ENCODE measurements at regions not wholly inside any gene's neighbourhood (a gene's known extent, or its start where the extent isn't known, plus 50 kb on each side); places are given as distances from the start of the nearest gene placed in this dataset.

GRCh38 chr7:98565103-98565502 is 52.0 kb upstream of the NPTX2 start:
- H3K27me3 Mint-ChIP-seq = no peaks in the 10 kb centered on the region
- ChIA-PET POLR2A (no interaction called here), CTCF (no interaction called here)
- H3K9me3 Mint-ChIP-seq = peaks cover 9% of the 10 kb centered on the region
- no peak overlapping the region for H3K4me3 Mint-ChIP-seq
- DNase-seq = no peak
- H3K27ac Mint-ChIP-seq = no peak overlapping the region
- no peaks in the 10 kb centered on the region for H3K36me3 Mint-ChIP-seq (ENCODE audit: low read depth)
- no peaks in the 10 kb centered on the region for H3K4me1 Mint-ChIP-seq

- Mint-ChIP-seq H3K27me3 (no peaks in the 10 kb centered on the region), H3K36me3 (ENCODE audit: low read depth) (no peaks in the 10 kb centered on the region), H3K27ac (no peak overlapping the region), H3K4me1 (no peaks in the 10 kb centered on the region), H3K4me3 (no peak overlapping the region), H3K9me3 (peaks cover 9% of the 10 kb centered on the region)
- ChIA-PET CTCF (no interaction called here), POLR2A (no interaction called here)
- DNase-seq = no peak
Measured at GRCh38 chr7:98562871-98563495, 54.1 kb upstream of the NPTX2 start.

- POLR2A ChIA-PET = no interaction called here
- Mint-ChIP-seq H3K27me3 (no peaks in the 10 kb centered on the region), H3K4me3 (no peak overlapping the region), H3K9me3 (peaks cover 9% of the 10 kb centered on the region), H3K36me3 (ENCODE audit: low read depth) (no peaks in the 10 kb centered on the region), H3K27ac (no peak overlapping the region), H3K4me1 (no peaks in the 10 kb centered on the region)
- CTCF ChIA-PET = no interaction called here
- no peak for DNase-seq
Measured at GRCh38 chr7:98562381-98562823, 54.7 kb upstream of the NPTX2 start.

GRCh38 chr7:98559958-98560357 is 57.1 kb upstream of the NPTX2 start:
- Mint-ChIP-seq H3K36me3 (ENCODE audit: low read depth) (no peaks in the 10 kb centered on the region), H3K9me3 (peaks cover 10% of the 10 kb centered on the region), H3K27me3 (no peaks in the 10 kb centered on the region), H3K27ac (no peak overlapping the region), H3K4me3 (no peak overlapping the region), H3K4me1 (no peaks in the 10 kb centered on the region)
- CTCF ChIA-PET = no interaction called here
- DNase-seq = no peak
- POLR2A ChIA-PET = no interaction called here

GRCh38 chr7:98559219-98559618 is 57.9 kb upstream of the NPTX2 start:
- DNase-seq = no peak

GRCh38 chr7:98557538-98558031 is 59.5 kb upstream of the NPTX2 start:
- no peaks in the 10 kb centered on the region for H3K36me3 Mint-ChIP-seq (ENCODE audit: low read depth)
- peaks cover 6% of the 10 kb centered on the region for H3K9me3 Mint-ChIP-seq
- H3K4me1 Mint-ChIP-seq = no peaks in the 10 kb centered on the region
- H3K27ac Mint-ChIP-seq = no peak overlapping the region
- ChIA-PET POLR2A (no interaction called here), CTCF (no interaction called here)
- H3K27me3 Mint-ChIP-seq = no peaks in the 10 kb centered on the region
- no peak for DNase-seq
- H3K4me3 Mint-ChIP-seq = no peak overlapping the region

More at GRCh38 chr7:98559219-98559618, 57.9 kb upstream of the NPTX2 start:
- Mint-ChIP-seq H3K36me3 (ENCODE audit: low read depth) (no peaks in the 10 kb centered on the region), H3K9me3 (peaks cover 7% of the 10 kb centered on the region), H3K4me1 (no peaks in the 10 kb centered on the region), H3K27ac (no peak overlapping the region), H3K4me3 (no peak overlapping the region), H3K27me3 (no peaks in the 10 kb centered on the region)
- ChIA-PET CTCF (no interaction called here), POLR2A (no interaction called here)

GRCh38 chr7:98556288-98556687 is 60.8 kb upstream of the NPTX2 start:
- ChIA-PET POLR2A (no interaction called here), CTCF (no interaction called here)
- Mint-ChIP-seq H3K4me1 (no peaks in the 10 kb centered on the region), H3K27me3 (no peaks in the 10 kb centered on the region), H3K9me3 (peaks cover 13% of the 10 kb centered on the region), H3K36me3 (ENCODE audit: low read depth) (no peaks in the 10 kb centered on the region), H3K4me3 (no peak overlapping the region), H3K27ac (no peak overlapping the region)
- DNase-seq = no peak

- Mint-ChIP-seq H3K4me1 (no peaks in the 10 kb centered on the region), H3K27ac (no peak overlapping the region), H3K27me3 (no peaks in the 10 kb centered on the region), H3K4me3 (no peak overlapping the region), H3K9me3 (peaks cover 13% of the 10 kb centered on the region), H3K36me3 (ENCODE audit: low read depth) (no peaks in the 10 kb centered on the region)
- ChIA-PET CTCF (no interaction called here), POLR2A (no interaction called here)
- DNase-seq = no peak
Measured at GRCh38 chr7:98555403-98555802, 61.7 kb upstream of the NPTX2 start.

GRCh38 chr7:98553666-98554065 is 63.4 kb upstream of the NPTX2 start:
- CTCF ChIA-PET = no interaction called here
- Mint-ChIP-seq H3K4me3 (no peak overlapping the region), H3K27me3 (no peaks in the 10 kb centered on the region), H3K9me3 (peaks cover 16% of the 10 kb centered on the region), H3K4me1 (no peaks in the 10 kb centered on the region), H3K36me3 (ENCODE audit: low read depth) (no peaks in the 10 kb centered on the region), H3K27ac (no peak overlapping the region)
- DNase-seq = no peak
- POLR2A ChIA-PET = interaction anchor here (0.6 kb wide), 1 partner anchor 611 kb away, joined by 3 read pairs; no protein-coding TSS in a partner anchor

GRCh38 chr7:98551611-98552273 is 65.3 kb upstream of the NPTX2 start:
- CTCF ChIA-PET = no interaction called here
- no peaks in the 10 kb centered on the region for H3K27me3 Mint-ChIP-seq
- no peaks in the 10 kb centered on the region for H3K36me3 Mint-ChIP-seq (ENCODE audit: low read depth)
- H3K4me1 Mint-ChIP-seq = no peaks in the 10 kb centered on the region
- no peak overlapping the region for H3K4me3 Mint-ChIP-seq
- no peak overlapping the region for H3K27ac Mint-ChIP-seq
- POLR2A ChIA-PET = no interaction called here
- no peak for DNase-seq
- peaks cover 24% of the 10 kb centered on the region for H3K9me3 Mint-ChIP-seq

GRCh38 chr7:98548971-98549370 is 68.1 kb upstream of the NPTX2 start:
- peaks cover 21% of the 10 kb centered on the region for H3K9me3 Mint-ChIP-seq
- ChIA-PET CTCF (no interaction called here), POLR2A (no interaction called here)
- no peaks in the 10 kb centered on the region for H3K27me3 Mint-ChIP-seq
- H3K4me3 Mint-ChIP-seq = no peak overlapping the region
- H3K36me3 Mint-ChIP-seq (ENCODE audit: low read depth) = no peaks in the 10 kb centered on the region
- no peak overlapping the region for H3K27ac Mint-ChIP-seq
- no peaks in the 10 kb centered on the region for H3K4me1 Mint-ChIP-seq
- no peak for DNase-seq

- ChIA-PET POLR2A (no interaction called here), CTCF (no interaction called here)
- Mint-ChIP-seq H3K27ac (no peak overlapping the region), H3K36me3 (ENCODE audit: low read depth) (no peaks in the 10 kb centered on the region), H3K4me3 (no peak overlapping the region), H3K9me3 (peaks cover 21% of the 10 kb centered on the region), H3K27me3 (no peaks in the 10 kb centered on the region), H3K4me1 (no peaks in the 10 kb centered on the region)
- no peak for DNase-seq
Measured at GRCh38 chr7:98548370-98548769, 68.7 kb upstream of the NPTX2 start.

GRCh38 chr7:98541101-98541500 is 76.0 kb upstream of the NPTX2 start:
- Mint-ChIP-seq H3K4me3 (no peak overlapping the region), H3K27me3 (no peaks in the 10 kb centered on the region), H3K4me1 (no peaks in the 10 kb centered on the region), H3K27ac (no peak overlapping the region), H3K36me3 (ENCODE audit: low read depth) (no peaks in the 10 kb centered on the region), H3K9me3 (peaks cover 4% of the 10 kb centered on the region)
- ChIA-PET POLR2A (no interaction called here), CTCF (no interaction called here)
- DNase-seq = no peak

- ChIA-PET CTCF (no interaction called here), POLR2A (no interaction called here)
- Mint-ChIP-seq H3K27me3 (no peaks in the 10 kb centered on the region), H3K4me1 (no peaks in the 10 kb centered on the region), H3K4me3 (no peak overlapping the region), H3K9me3 (peaks cover 6% of the 10 kb centered on the region), H3K36me3 (ENCODE audit: low read depth) (no peaks in the 10 kb centered on the region), H3K27ac (no peak overlapping the region)
- no peak for DNase-seq
Measured at GRCh38 chr7:98539865-98540264, 77.2 kb upstream of the NPTX2 start.
